IMR-90 (cell line): ENCODE measurements at regions not wholly inside any gene's neighbourhood (a gene's known extent, or its start where the extent isn't known, plus 50 kb on each side); places are given as distances from the start of the nearest gene placed in this dataset.

Source experiments
- ATAC-seq: fragments of 200-7000 bp; cut with Tn5 transposase; 2 replicates; pipeline ENCODE4 v1.9.1; 2020; ENCODE audit warnings: low read depth, mild to moderate bottlenecking, moderate library complexity
- BruUV-seq: library from RNA; stranded (reverse); fragments of 400-500 nt; replicated peaks from 2 replicates; lab custom pipeline; 2021; lab: Mats Ljungman, UMichigan
- CTCF ChIA-PET: fragments of 300-600 bp; formaldehyde crosslinking; extraction: SDS; loops from one replicate; lab custom pipeline; 2021; ENCODE audit warnings: antibody characterized with exemption; lab: Yijun Ruan, JAX
- POLR2A ChIA-PET: fragments of 300-600 bp; sonication (Branson Sonifier 250); formaldehyde crosslinking; loops from one replicate; lab custom pipeline; 2022; ENCODE audit warnings: antibody characterized with exemption; ENCODE audit not compliant: unreplicated experiment; lab: Charles Lee
- DNase-seq: peaks from one replicate; pipeline ENCODE4 v3.0.0; 2013
- H2AFZ ChIP-seq: replicated peaks from 2 replicates; pipeline ENCODE3; 2013; ENCODE audit warnings: low read length, mild to moderate bottlenecking; ENCODE audit not compliant: poor library complexity
- H2AK5ac ChIP-seq: 2 replicates; pipeline ENCODE4 v1.6.1; 2013; ENCODE audit warnings: low read depth, low read length, inconsistent platforms
- H2AK9ac ChIP-seq: replicated peaks from 2 replicates; pipeline ENCODE3; 2013; ENCODE audit warnings: mild to moderate bottlenecking, low read depth, low read length, moderate library complexity; ENCODE audit not compliant: poor library complexity
- H2BK120ac ChIP-seq: 2 replicates; pipeline ENCODE4 v1.6.1; 2013; ENCODE audit warnings: low read depth, low read length, inconsistent platforms
- H2BK15ac ChIP-seq: 3 replicates; pipeline ENCODE4 v1.6.1; 2013; ENCODE audit warnings: low read depth, low read length, inconsistent platforms
- H2BK20ac ChIP-seq: 2 replicates; pipeline ENCODE4 v1.6.1; 2013; ENCODE audit warnings: low read depth, mild to moderate bottlenecking, inconsistent platforms, low read length, moderate library complexity
- H2BK5ac ChIP-seq: 2 replicates; pipeline ENCODE4 v1.6.1; 2013; ENCODE audit warnings: mild to moderate bottlenecking, low read depth, low read length, inconsistent platforms; ENCODE audit not compliant: poor library complexity, severe bottlenecking
- H3K14ac ChIP-seq: replicated peaks from 2 replicates; pipeline ENCODE4 v1.6.1; 2013; ENCODE audit warnings: low read depth, low read length, inconsistent platforms
- H3K18ac ChIP-seq: 2 replicates; pipeline ENCODE4 v1.6.1; 2013; ENCODE audit warnings: low read depth, low read length, control low read depth
- H3K23ac ChIP-seq: 2 replicates; pipeline ENCODE4 v1.6.1; 2013; ENCODE audit warnings: low read depth, low read length, inconsistent platforms
- H3K27ac ChIP-seq: 2 replicates; pipeline ENCODE4 v1.5.1; 2013; ENCODE audit warnings: mild to moderate bottlenecking, control low read depth, low read length; ENCODE audit not compliant: insufficient read depth
- H3K27me3 ChIP-seq: 2 replicates; pipeline ENCODE4 v1.6.1; 2013; ENCODE audit warnings: low read length; ENCODE audit not compliant: control insufficient read depth, insufficient read depth
- H3K36me3 ChIP-seq: 2 replicates; pipeline ENCODE4 v1.6.1; 2013; ENCODE audit warnings: low read length, mixed read lengths; ENCODE audit not compliant: control insufficient read depth, insufficient read depth
- H3K4ac ChIP-seq: 2 replicates; pipeline ENCODE4 v1.6.1; 2013; ENCODE audit warnings: low read depth, low read length, inconsistent platforms
- H3K4me1 ChIP-seq: 2 replicates; pipeline ENCODE4 v1.6.1; 2013; ENCODE audit warnings: low read length, mixed read lengths; ENCODE audit not compliant: control insufficient read depth, insufficient read depth
- H3K4me2 ChIP-seq: 2 replicates; pipeline ENCODE4 v1.6.1; 2013; ENCODE audit warnings: low read depth, mild to moderate bottlenecking, control low read depth, low read length, moderate library complexity
- H3K4me3 ChIP-seq: 2 replicates; pipeline ENCODE4 v1.5.1; 2013; ENCODE audit warnings: low read depth, mild to moderate bottlenecking, control low read depth, low read length, moderate library complexity; ENCODE audit not compliant: insufficient read depth
- H3K56ac ChIP-seq: 2 replicates; pipeline ENCODE4 v1.6.1; 2013; ENCODE audit warnings: low read length, inconsistent platforms; ENCODE audit not compliant: insufficient read depth; ENCODE audit errors: extremely low read depth
- H3K79me1 ChIP-seq, 2 experiments: 2 replicates each; pipeline ENCODE4 v1.6.1; 2013; ENCODE audit warnings: low read length in 2 of 2, inconsistent platforms in 1 of 2, low read depth in 1 of 2
- H3K9ac ChIP-seq: 2 replicates; pipeline ENCODE4 v1.6.1; 2013; ENCODE audit warnings: low read depth, low read length, control low read depth
- H3K9me1 ChIP-seq: 2 replicates; pipeline ENCODE4 v1.6.1; 2013; ENCODE audit warnings: low read length, inconsistent platforms; ENCODE audit not compliant: insufficient read depth
- H3K9me3 ChIP-seq: 2 replicates; pipeline ENCODE4 v1.6.1; 2013; ENCODE audit warnings: low read length; ENCODE audit not compliant: control insufficient read depth, insufficient read depth
- H4K20me1 ChIP-seq: 2 replicates; pipeline ENCODE4 v1.6.1; 2013; ENCODE audit warnings: low read length, inconsistent platforms; ENCODE audit not compliant: insufficient read depth
- H4K5ac ChIP-seq: 2 replicates; pipeline ENCODE4 v1.6.1; 2013; ENCODE audit warnings: mild to moderate bottlenecking, low read depth, low read length, control low read depth
- H4K8ac ChIP-seq, 2 experiments: 2 replicates each; pipeline ENCODE4 v1.6.1; 2013; ENCODE audit warnings: low read depth in 2 of 2, low read length in 2 of 2, control low read depth in 1 of 2, inconsistent platforms in 1 of 2
- H4K91ac ChIP-seq: 2 replicates; pipeline ENCODE4 v1.6.1; 2013; ENCODE audit warnings: low read depth, low read length, inconsistent platforms; ENCODE audit not compliant: insufficient read depth
- BHLHE40 ChIP-seq: fragments of 150-350 bp; IDR thresholded peaks from 2 replicates; pipeline ENCODE4 v1.6.1; 2016; ENCODE audit warnings: mild to moderate bottlenecking, low read depth, low read length
- CEBPB ChIP-seq: IDR thresholded peaks from 2 replicates; pipeline ENCODE4 v1.6.1; 2012; ENCODE audit warnings: low read depth, low read length, improper control_type of control experiment
- ELK1 ChIP-seq: fragments of 150-350 bp; IDR thresholded peaks from 2 replicates; pipeline ENCODE4 v1.6.1; 2016; ENCODE audit warnings: low read depth, mild to moderate bottlenecking, low read length, moderate library complexity, borderline replicate concordance
- POLR2A ChIP-seq: IDR thresholded peaks from 2 replicates; pipeline ENCODE4 v1.6.1; 2012; ENCODE audit warnings: mild to moderate bottlenecking, low read depth, low read length
- RAD21 ChIP-seq: IDR thresholded peaks from 2 replicates; pipeline ENCODE4 v1.6.1; 2012; ENCODE audit warnings: low read length, improper control_type of control experiment
- RCOR1 ChIP-seq: IDR thresholded peaks from 2 replicates; pipeline ENCODE4 v1.6.1; 2012; ENCODE audit warnings: mild to moderate bottlenecking, low read length, improper control_type of control experiment; ENCODE audit not compliant: insufficient replicate concordance
- SMC3 ChIP-seq: fragments of 150-350 bp; IDR thresholded peaks from 2 replicates; pipeline ENCODE4 v1.6.1; 2016; ENCODE audit warnings: low read depth, mild to moderate bottlenecking, antibody characterized with exemption, low read length, moderate library complexity
- WGBS, 2 experiments: methylation state at CpG; one replicate each; pipeline versions ENCODE4 v1.1.5 to v1.1.7; 2013; ENCODE audit warnings: missing lambda C conversion rate in 2 of 2; ENCODE audit not compliant: insufficient read length in 1 of 2; ENCODE audit errors: extremely low coverage in 2 of 2; 5-methylcytosine and 5-hydroxymethylcytosine counted together
- dilution Hi-C: fragments of 300-500 bp; cut with HindIII; formaldehyde crosslinking; loops from one replicate; pipeline ENCODE4 v1.14.3; 2018; ENCODE audit warnings: low sequenced_read_pairs; ENCODE audit not compliant: unreplicated experiment
- in situ Hi-C: fragments of 300-500 bp; cut with MboI; formaldehyde crosslinking; loops from 3 replicates; pipeline ENCODE4 v1.14.3; 2019; ENCODE audit warnings: low sequenced_read_pairs, inconsistent platforms, mixed read lengths
- intact Hi-C: fragments of 100-400 bp; cut with micrococcal nuclease; formaldehyde crosslinking; loops from 2 replicates; pipeline ENCODE4 v1.10.0; 2022

GRCh38 chr4:36394352-36394903 lies 113.0 kb downstream of the DTHD1 start:
- Histone ChIP-seq H3K4me3 (no peak overlapping the region), H3K4me2 (no peak overlapping the region), H3K27me3 (no peaks in the 10 kb centered on the region), H2BK15ac (no peak overlapping the region), H2AK5ac (no peak overlapping the region), H3K9ac (no peak overlapping the region), H2AK9ac (no peak overlapping the region), H4K5ac (no peak overlapping the region), H3K4me1 (no peaks in the 10 kb centered on the region), H3K9me3 (peaks cover 4% of the 10 kb centered on the region; the same call in 1 of the 2 replicates), H3K9me1 (no peaks in the 10 kb centered on the region), H3K18ac (no peak overlapping the region), H3K27ac (no peak overlapping the region), H4K91ac (no peak overlapping the region), H3K36me3 (no peaks in the 10 kb centered on the region), H3K79me1 (no peaks in the 10 kb centered on the region), H4K8ac (no peak overlapping the region), H4K20me1 (no peaks in the 10 kb centered on the region), H2BK20ac (no peak overlapping the region), H3K23ac (no peak overlapping the region), H3K56ac (no peak overlapping the region), H3K4ac (no peak overlapping the region), H3K14ac (no peak overlapping the region), H2AFZ (no peak overlapping the region), H2BK5ac (no peak overlapping the region), H2BK120ac (no peak overlapping the region)
- ATAC-seq: no peak
- no TSS peak for BruUV-seq
- dilution Hi-C loops: no loop called here
- in situ Hi-C loops: no loop called here
- TF ChIP-seq SMC3 (no peak), RCOR1 (no peak), BHLHE40 (no peak), ELK1 (no peak), CEBPB (no peak), RAD21 (no peak), POLR2A (no peak)
- intact Hi-C loops: no loop called here
- WGBS, 2 experiments: 100% methylated on average over 2 of the region's 5 CpGs; no CpG with 5 or more reads in 1 of the 2 experiments
- DNase-seq: no peak
- POLR2A ChIA-PET: no interaction called here
- CTCF ChIA-PET: no interaction called here
